Endothelial cell of umbilical vein (primary cell): ENCODE measurements at regions not wholly inside any gene's neighbourhood (a gene's known extent, or its start where the extent isn't known, plus 50 kb on each side); places are given as distances from the start of the nearest gene placed in this dataset.

Experiments used
- CTCF ChIP-seq, 2 donors: IDR thresholded peaks; 1 replicate in 1 of 2; 2 replicates in 1 of 2; pipeline ENCODE4 v1.5.1; 2011; ENCODE audit warnings: low read length in 2 of 2, mild to moderate bottlenecking in 2 of 2, moderate library complexity in 2 of 2, control low read depth in 1 of 2, inconsistent platforms in 1 of 2, low read depth in 1 of 2; ENCODE audit not compliant: insufficient read depth in 1 of 2; ENCODE audit errors: extremely low read depth in 1 of 2
- MAX ChIP-seq: IDR thresholded peaks from 2 replicates; pipeline ENCODE4 v1.6.1; 2011; ENCODE audit not compliant: insufficient read depth, insufficient read length

GRCh38 chr12:124635316-124635715 lies 67.9 kb upstream of the NCOR2 start:
- TF ChIP-seq MAX (no peak), CTCF (IDR thresholded peaks at IDR 0.05; ENCODE audit: extremely low read depth in 1 of 2, insufficient read depth in 1 of 2, low read depth in 1 of 2, low read length in 2 of 2) (no peak)
